Neuronal stem cell (in vitro differentiated cells): ENCODE measurements at regions not wholly inside any gene's neighbourhood (a gene's known extent, or its start where the extent isn't known, plus 50 kb on each side); places are given as distances from the start of the nearest gene placed in this dataset.

Experiments used
- DNase-seq: peaks from one replicate; pipeline ENCODE4 v3.0.0-alpha.2; 2013; ENCODE audit warnings: low spot score
- H2AFZ ChIP-seq: one replicate; pipeline ENCODE4 v1.6.1; 2013; ENCODE audit warnings: mild to moderate bottlenecking, low read length, inconsistent platforms
- H2AK5ac ChIP-seq: 2 replicates; pipeline ENCODE4 v1.6.1; 2013; ENCODE audit warnings: low read depth, mild to moderate bottlenecking, inconsistent platforms, low read length, moderate library complexity, mixed read lengths
- H2BK120ac ChIP-seq: 2 replicates; pipeline ENCODE4 v1.6.1; 2013; ENCODE audit warnings: low read depth, mild to moderate bottlenecking, inconsistent platforms, low read length, moderate library complexity, mixed read lengths
- H2BK12ac ChIP-seq: one replicate; pipeline ENCODE4 v1.6.1; 2013; ENCODE audit warnings: low read length, inconsistent platforms
- H2BK15ac ChIP-seq: 2 replicates; pipeline ENCODE4 v1.6.1; 2013; ENCODE audit warnings: mild to moderate bottlenecking, low read length, inconsistent platforms, mixed read lengths
- H2BK5ac ChIP-seq: one replicate; pipeline ENCODE4 v1.6.1; 2013; ENCODE audit warnings: inconsistent platforms, mild to moderate bottlenecking, low read length, moderate library complexity
- H3K14ac ChIP-seq: one replicate; pipeline ENCODE4 v1.6.1; 2013; ENCODE audit warnings: low read length, inconsistent platforms
- H3K18ac ChIP-seq: 2 replicates; pipeline ENCODE4 v1.6.1; 2013; ENCODE audit warnings: low read length, inconsistent platforms
- H3K23ac ChIP-seq: 2 replicates; pipeline ENCODE4 v1.6.1; 2013; ENCODE audit warnings: low read depth, mild to moderate bottlenecking, mixed read lengths, low read length, inconsistent platforms; ENCODE audit not compliant: poor library complexity
- H3K27ac ChIP-seq: replicated peaks from 3 replicates; pipeline ENCODE4 v1.5.1; 2013; ENCODE audit warnings: low read length, inconsistent platforms
- H3K27me3 ChIP-seq, 3 experiments: 2 replicates each; pipeline ENCODE4 v1.6.1; 2013; ENCODE audit warnings: low read length in 3 of 3, mild to moderate bottlenecking in 2 of 3, inconsistent platforms in 1 of 3, low read depth in 1 of 3, mixed read lengths in 1 of 3, moderate library complexity in 1 of 3; ENCODE audit not compliant: control insufficient read depth in 3 of 3, insufficient read depth in 3 of 3
- H3K36me3 ChIP-seq, 2 donors: replicated peaks in 1 of 2; 2 replicates each; pipeline ENCODE4 v1.6.1; 2013; ENCODE audit warnings: low read length in 2 of 2; ENCODE audit not compliant: control insufficient read depth in 2 of 2, insufficient read depth in 2 of 2
- H3K4ac ChIP-seq: 2 replicates; pipeline ENCODE4 v1.6.1; 2013; ENCODE audit warnings: inconsistent platforms, mild to moderate bottlenecking, low read length, moderate library complexity
- H3K4me1 ChIP-seq, 2 donors: 1 replicate in 1 of 2; 2 replicates in 1 of 2; pipeline ENCODE4 v1.6.1; 2013; ENCODE audit warnings: low read length in 2 of 2, low read depth in 1 of 2; ENCODE audit not compliant: control insufficient read depth in 2 of 2, insufficient read depth in 1 of 2
- H3K4me2 ChIP-seq: one replicate; pipeline ENCODE4 v1.6.1; 2013; ENCODE audit warnings: mild to moderate bottlenecking, low read length, inconsistent platforms; ENCODE audit not compliant: insufficient read depth, poor library complexity, severe bottlenecking
- H3K4me3 ChIP-seq, 2 donors: 2 replicates each; pipeline ENCODE4 v1.5.1; 2013; ENCODE audit warnings: low read length in 2 of 2, mild to moderate bottlenecking in 2 of 2, inconsistent platforms in 1 of 2, moderate library complexity in 1 of 2
- H3K79me1 ChIP-seq: one replicate; pipeline ENCODE4 v1.6.1; 2013; ENCODE audit warnings: low read depth, mild to moderate bottlenecking, inconsistent platforms, low read length, moderate library complexity
- H3K9ac ChIP-seq: one replicate; pipeline ENCODE4 v1.6.1; 2013; ENCODE audit warnings: mild to moderate bottlenecking, low read depth, low read length, inconsistent platforms; ENCODE audit not compliant: poor library complexity
- H3K9me3 ChIP-seq, 2 donors: replicated peaks in 1 of 2; 2 replicates each; pipeline versions ENCODE3 to v1.6.1; 2013; ENCODE audit warnings: low read length in 2 of 2, mild to moderate bottlenecking in 2 of 2, inconsistent platforms in 1 of 2, low read depth in 1 of 2, mixed read lengths in 1 of 2, moderate library complexity in 1 of 2; ENCODE audit not compliant: control insufficient read depth in 2 of 2, insufficient read depth in 1 of 2
- H4K8ac ChIP-seq: one replicate; pipeline ENCODE4 v1.6.1; 2013; ENCODE audit warnings: low read depth, mild to moderate bottlenecking, inconsistent platforms, low read length, moderate library complexity
- H4K91ac ChIP-seq: one replicate; pipeline ENCODE4 v1.6.1; 2013; ENCODE audit warnings: low read length, low read depth, mild to moderate bottlenecking, inconsistent platforms; ENCODE audit not compliant: poor library complexity
- WGBS, 2 donors: extraction: QIAGEN DNeasy Blood & Tissue Kit; methylation state at CpG; one replicate each; pipeline ENCODE4 v1.1.7; 2013; ENCODE audit warnings: missing lambda C conversion rate in 2 of 2, mixed read lengths in 1 of 2; ENCODE audit not compliant: insufficient read length in 2 of 2, insufficient replicate concordance in 1 of 2; ENCODE audit errors: extremely low coverage in 2 of 2; 5-methylcytosine and 5-hydroxymethylcytosine counted together

DNA sequence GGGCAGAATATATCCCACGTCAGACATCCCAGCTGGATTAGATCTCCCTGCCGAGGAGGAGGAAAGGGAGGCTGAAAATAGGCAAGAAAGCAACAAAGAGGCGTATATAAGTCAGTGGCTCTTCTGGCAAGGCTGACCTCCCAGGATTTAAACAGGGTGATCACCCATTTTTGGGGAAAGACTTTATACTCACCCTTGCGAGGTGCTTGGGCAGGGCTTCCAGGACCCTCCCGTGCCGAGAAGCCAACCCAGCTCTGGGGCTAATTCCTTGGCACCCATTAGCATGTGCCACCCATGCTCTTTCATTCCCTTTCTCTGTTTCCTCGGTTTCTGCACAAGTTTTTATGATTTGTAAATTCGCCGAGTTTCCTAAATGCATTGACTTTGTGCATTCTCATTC lies 230.2 kb upstream of the IRX2 start:
- H3K4ac ChIP-seq = no peak overlapping the region
- H2BK12ac ChIP-seq = no peak overlapping the region
- no peak overlapping the region for H3K23ac ChIP-seq
- no peak overlapping the region for H2AK5ac ChIP-seq
- no peaks in the 10 kb centered on the region for H3K79me1 ChIP-seq
- peaks cover 0 to 4% of the 10 kb centered on the region in 2 donors for H3K4me1 ChIP-seq
- H3K14ac ChIP-seq = no peak overlapping the region
- H3K27me3 ChIP-seq = no peaks in the 10 kb centered on the region
- no peak overlapping the region for H2BK5ac ChIP-seq
- no peak overlapping the region for H2BK120ac ChIP-seq
- WGBS, 2 donors = no CpG with 5 or more reads among the region's 9 CpGs
- H4K8ac ChIP-seq = no peak overlapping the region
- H3K9ac ChIP-seq = no peak overlapping the region
- H3K18ac ChIP-seq = no peak overlapping the region
- no peaks in the 10 kb centered on the region for H3K9me3 ChIP-seq
- H4K91ac ChIP-seq = no peak overlapping the region
- H3K4me3 ChIP-seq = no peak overlapping the region
- no peak for DNase-seq
- H3K36me3 ChIP-seq = no peaks in the 10 kb centered on the region
- no peak overlapping the region for H3K27ac ChIP-seq
- no peak overlapping the region for H2BK15ac ChIP-seq
- H3K4me2 ChIP-seq = no peak overlapping the region
- H2AFZ ChIP-seq = no peak overlapping the region

DNA sequence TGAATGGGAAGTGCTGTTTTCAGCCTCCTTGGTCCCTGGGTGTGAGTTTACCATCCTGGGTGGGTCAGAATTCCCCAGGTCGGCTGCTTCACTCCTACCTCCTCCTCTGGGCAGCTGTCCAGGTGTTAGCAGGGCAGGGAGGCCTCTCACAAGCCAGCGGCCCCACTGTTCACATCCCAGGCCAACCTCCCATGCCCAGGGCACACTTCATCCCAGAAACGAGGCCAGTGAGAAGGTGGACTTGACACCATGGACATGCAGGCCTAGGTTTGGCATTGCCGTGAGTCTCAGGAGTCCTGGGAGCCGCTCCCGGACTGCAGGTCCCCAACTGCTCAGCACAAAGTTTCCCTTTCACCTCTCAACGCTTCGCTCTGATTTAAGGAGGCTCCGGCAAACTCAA lies 229.6 kb upstream of the IRX2 start:
- Histone ChIP-seq H3K14ac (no peak overlapping the region), H3K9me3 (peaks cover 0 to 1% of the 10 kb centered on the region in 2 donors), H3K4me2 (no peak overlapping the region), H2BK120ac (no peak overlapping the region), H2BK12ac (peak overlapping the region; percentile 63), H3K23ac (no peak overlapping the region), H3K79me1 (no peaks in the 10 kb centered on the region), H2BK15ac (no peak overlapping the region), H4K91ac (no peak overlapping the region), H2AK5ac (no peak overlapping the region), H3K27ac (no peak overlapping the region), H4K8ac (no peak overlapping the region), H3K4ac (no peak overlapping the region), H2BK5ac (no peak overlapping the region), H3K36me3 (no peaks in the 10 kb centered on the region), H3K27me3 (no peaks in the 10 kb centered on the region), H3K18ac (peak overlapping the region; percentile 13), H2AFZ (no peak overlapping the region), H3K9ac (no peak overlapping the region), H3K4me1 (peaks cover 0 to 4% of the 10 kb centered on the region in 2 donors), H3K4me3 (peak overlapping the region in 1 of 2 donors; percentile 54)
- no peak for DNase-seq
- WGBS, 2 donors = no CpG with 5 or more reads among the region's 9 CpGs

DNA sequence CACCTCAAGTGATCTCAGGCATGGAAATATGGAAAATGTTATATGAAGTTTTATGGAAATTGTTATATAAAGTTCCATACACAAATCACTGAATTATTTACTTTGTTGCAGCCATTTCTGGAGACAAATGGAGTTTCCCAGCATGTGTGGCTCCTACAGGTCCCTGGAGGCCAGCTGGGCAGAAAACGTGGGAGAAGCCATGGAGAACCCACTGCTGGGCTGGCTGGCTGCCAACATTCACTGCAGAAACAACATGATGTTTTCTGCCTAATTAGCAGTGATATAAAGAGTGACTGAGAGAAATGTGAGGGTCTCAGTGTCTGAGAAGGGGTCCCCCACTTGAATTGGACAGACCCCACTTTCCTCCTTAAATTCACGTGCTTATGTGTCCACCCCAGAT lies 208.8 kb upstream of the IRX2 start:
- no CpG with 5 or more reads among the region's 2 CpGs for WGBS, 2 donors
- Histone ChIP-seq H3K18ac (no peak overlapping the region), H3K14ac (no peak overlapping the region), H2BK5ac (no peak overlapping the region), H3K4me3 (no peak overlapping the region), H3K79me1 (no peaks in the 10 kb centered on the region), H2BK12ac (no peak overlapping the region), H3K23ac (no peak overlapping the region), H4K91ac (no peak overlapping the region), H3K27me3 (no peaks in the 10 kb centered on the region), H4K8ac (no peak overlapping the region), H3K36me3 (no peaks in the 10 kb centered on the region), H3K9me3 (peaks cover 0 to 7% of the 10 kb centered on the region in 2 donors), H3K27ac (no peak overlapping the region), H2BK120ac (no peak overlapping the region), H2AK5ac (no peak overlapping the region), H3K4me2 (no peak overlapping the region), H2BK15ac (no peak overlapping the region), H3K4ac (no peak overlapping the region), H3K9ac (no peak overlapping the region), H3K4me1 (no peaks in the 10 kb centered on the region), H2AFZ (no peak overlapping the region)
- no peak for DNase-seq

DNA sequence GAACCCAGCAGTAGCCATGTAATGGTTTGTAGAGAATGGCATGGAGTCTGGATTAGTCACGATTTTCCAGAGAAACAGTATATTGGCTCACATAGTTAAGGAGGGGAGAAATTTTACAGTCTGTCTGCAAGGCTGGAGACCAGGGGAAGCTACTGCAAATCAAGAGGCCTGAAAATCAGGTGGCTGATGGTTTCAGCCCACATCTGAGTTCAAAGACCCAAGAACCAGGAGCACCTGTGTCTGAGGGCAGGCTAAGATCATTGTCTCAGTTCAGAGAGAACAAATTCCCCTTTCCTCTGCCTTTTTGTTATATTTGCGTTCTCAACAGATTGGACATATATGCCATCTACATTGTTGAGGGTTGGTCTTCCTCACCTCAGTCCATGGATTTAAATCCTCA lies 207.5 kb upstream of the IRX2 start:
- H3K9me3 ChIP-seq = peaks cover 0 to 7% of the 10 kb centered on the region in 2 donors
- WGBS, 2 donors = no CpG with 5 or more reads among the region's 2 CpGs
- DNase-seq = no peak
- no peak overlapping the region for H3K23ac ChIP-seq
- H3K4ac ChIP-seq = no peak overlapping the region
- H2BK15ac ChIP-seq = no peak overlapping the region
- H3K36me3 ChIP-seq = no peaks in the 10 kb centered on the region
- H3K79me1 ChIP-seq = no peaks in the 10 kb centered on the region
- H3K18ac ChIP-seq = no peak overlapping the region
- no peak overlapping the region for H4K91ac ChIP-seq
- no peak overlapping the region for H4K8ac ChIP-seq
- H3K14ac ChIP-seq = no peak overlapping the region
- no peak overlapping the region for H3K4me2 ChIP-seq
- no peaks in the 10 kb centered on the region for H3K27me3 ChIP-seq
- no peak overlapping the region for H2BK12ac ChIP-seq
- no peaks in the 10 kb centered on the region for H3K4me1 ChIP-seq
- H2AK5ac ChIP-seq = no peak overlapping the region
- no peak overlapping the region for H2BK120ac ChIP-seq
- H3K4me3 ChIP-seq = no peak overlapping the region
- H2AFZ ChIP-seq = no peak overlapping the region
- H2BK5ac ChIP-seq = no peak overlapping the region
- no peak overlapping the region for H3K27ac ChIP-seq
- no peak overlapping the region for H3K9ac ChIP-seq
